ENCODE measurements at regions not wholly inside any gene's neighbourhood (a gene's known extent, or its start where the extent isn't known, plus 50 kb on each side); places are given as distances from the start of the nearest gene placed in this dataset.

GRCh38 chr17:77478281-77478680 lies 337.5 kb downstream of the SEC14L1 start:
- no peak for DNase-seq

- DNase-seq = no peak
These were observed 338.1 kb downstream of the SEC14L1 start for GRCh38 chr17:77478899-77479298.

GRCh38 chr17:77479372-77480198 lies 338.8 kb downstream of the SEC14L1 start:
- DNase-seq = no peak

- no peak for DNase-seq
These were observed 339.4 kb downstream of the SEC14L1 start for GRCh38 chr17:77480199-77480508.

- no peak for DNase-seq
These were observed 339.9 kb downstream of the SEC14L1 start for GRCh38 chr17:77480509-77481215.

GRCh38 chr17:77481476-77482374 lies 341.0 kb downstream of the SEC14L1 start:
- no peak for DNase-seq

- DNase-seq = no peak
These were observed 341.8 kb downstream of the SEC14L1 start for GRCh38 chr17:77482375-77483127.

GRCh38 chr17:77483128-77483598 lies 342.4 kb downstream of the SEC14L1 start:
- DNase-seq = no peak

- DNase-seq = no peak
These were observed 343.3 kb downstream of the SEC14L1 start for GRCh38 chr17:77484111-77484510.

- DNase-seq = no peak
These were observed 344.5 kb downstream of the SEC14L1 start for GRCh38 chr17:77485089-77485833.

GRCh38 chr17:77487211-77487629 lies 346.5 kb downstream of the SEC14L1 start:
- no peak for DNase-seq

- DNase-seq = no peak
These were observed 347.1 kb downstream of the SEC14L1 start for GRCh38 chr17:77487677-77488530.

- no peak for DNase-seq
These were observed 347.9 kb downstream of the SEC14L1 start for GRCh38 chr17:77488531-77489238.

- DNase-seq = no peak
These were observed 348.6 kb downstream of the SEC14L1 start for GRCh38 chr17:77489239-77489892.

- DNase-seq = no peak
These were observed 349.1 kb downstream of the SEC14L1 start for GRCh38 chr17:77489893-77490255.

- no peak for DNase-seq
These were observed 349.8 kb downstream of the SEC14L1 start for GRCh38 chr17:77490361-77491183.

- DNase-seq = no peak
These were observed 351.2 kb downstream of the SEC14L1 start for GRCh38 chr17:77491921-77492445.

Data from bone marrow (tissue), 2 donors.